Omental fat pad (tissue), 3 donors: ENCODE measurements at regions not wholly inside any gene's neighbourhood (a gene's known extent, or its start where the extent isn't known, plus 50 kb on each side); places are given as distances from the start of the nearest gene placed in this dataset.

Experiments
- ATAC-seq: fragments of 150-250 bp; one replicate; pipeline ENCODE4 v1.9.1; 2016; ENCODE audit warnings: mild to moderate bottlenecking, moderate library complexity; ENCODE audit not compliant: low FRiP score
- DNase-seq: peaks from one replicate; pipeline ENCODE4 v3.0.0-alpha.2; 2019; ENCODE audit warnings: low spot score
- TF ChIP-seq, protein P1 (sequence below), 3 donors: fragments of 450-650 bp; IDR thresholded peaks; one replicate each; pipeline ENCODE4 v1.5.1; 2016 to 2017; ENCODE audit warnings: antibody characterized with exemption in 3 of 3, mild to moderate bottlenecking in 3 of 3, moderate library complexity in 2 of 3

DNA sequence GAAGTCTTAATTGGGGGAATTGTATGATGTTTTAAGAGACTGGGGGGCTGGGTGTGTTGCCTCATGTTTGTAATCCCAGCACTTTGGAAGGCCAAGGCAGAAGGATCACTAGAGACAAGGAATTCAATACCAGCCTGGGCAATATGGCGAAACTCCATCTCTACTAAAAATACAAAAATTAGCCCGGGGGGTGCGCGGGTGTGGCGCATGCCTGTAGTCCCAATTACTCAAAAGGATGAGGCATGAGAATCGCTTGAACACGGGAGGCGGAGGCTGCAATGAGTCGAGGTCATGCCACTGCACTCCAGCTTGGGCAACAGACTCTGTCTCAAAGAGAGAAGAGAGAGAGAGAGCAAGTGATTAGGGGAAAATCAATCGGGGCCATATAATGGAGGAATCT is 600.5 kb downstream of the SLC16A7 start:
- TF ChIP-seq, protein P1, sequence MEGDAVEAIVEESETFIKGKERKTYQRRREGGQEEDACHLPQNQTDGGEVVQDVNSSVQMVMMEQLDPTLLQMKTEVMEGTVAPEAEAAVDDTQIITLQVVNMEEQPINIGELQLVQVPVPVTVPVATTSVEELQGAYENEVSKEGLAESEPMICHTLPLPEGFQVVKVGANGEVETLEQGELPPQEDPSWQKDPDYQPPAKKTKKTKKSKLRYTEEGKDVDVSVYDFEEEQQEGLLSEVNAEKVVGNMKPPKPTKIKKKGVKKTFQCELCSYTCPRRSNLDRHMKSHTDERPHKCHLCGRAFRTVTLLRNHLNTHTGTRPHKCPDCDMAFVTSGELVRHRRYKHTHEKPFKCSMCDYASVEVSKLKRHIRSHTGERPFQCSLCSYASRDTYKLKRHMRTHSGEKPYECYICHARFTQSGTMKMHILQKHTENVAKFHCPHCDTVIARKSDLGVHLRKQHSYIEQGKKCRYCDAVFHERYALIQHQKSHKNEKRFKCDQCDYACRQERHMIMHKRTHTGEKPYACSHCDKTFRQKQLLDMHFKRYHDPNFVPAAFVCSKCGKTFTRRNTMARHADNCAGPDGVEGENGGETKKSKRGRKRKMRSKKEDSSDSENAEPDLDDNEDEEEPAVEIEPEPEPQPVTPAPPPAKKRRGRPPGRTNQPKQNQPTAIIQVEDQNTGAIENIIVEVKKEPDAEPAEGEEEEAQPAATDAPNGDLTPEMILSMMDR (IDR thresholded peaks at IDR 0.05), result no peak
- ATAC-seq (no peak), DNase-seq (no peak)

DNA sequence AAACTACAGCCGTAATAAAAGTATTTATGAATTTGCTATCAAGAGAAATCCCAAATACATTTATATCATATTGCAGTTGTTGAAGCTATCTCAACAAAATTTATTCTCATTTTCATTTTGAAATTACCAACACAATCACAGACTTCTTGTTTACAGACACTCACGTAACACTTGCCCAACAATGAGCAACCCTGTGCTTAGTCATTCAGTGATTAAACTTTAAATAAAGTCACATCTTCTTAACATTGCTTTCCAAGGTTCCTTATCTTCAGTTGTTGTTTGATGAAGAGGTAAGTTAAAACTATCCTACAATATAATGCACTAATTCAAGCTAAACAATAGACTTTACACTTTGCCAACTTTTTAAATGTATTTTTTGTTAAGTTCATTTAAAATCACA is 601.8 kb downstream of the SLC16A7 start:
- DNase-seq, result no peak
- TF ChIP-seq, protein P1 (IDR thresholded peaks at IDR 0.05), result no peak
- ATAC-seq, result no peak

DNA sequence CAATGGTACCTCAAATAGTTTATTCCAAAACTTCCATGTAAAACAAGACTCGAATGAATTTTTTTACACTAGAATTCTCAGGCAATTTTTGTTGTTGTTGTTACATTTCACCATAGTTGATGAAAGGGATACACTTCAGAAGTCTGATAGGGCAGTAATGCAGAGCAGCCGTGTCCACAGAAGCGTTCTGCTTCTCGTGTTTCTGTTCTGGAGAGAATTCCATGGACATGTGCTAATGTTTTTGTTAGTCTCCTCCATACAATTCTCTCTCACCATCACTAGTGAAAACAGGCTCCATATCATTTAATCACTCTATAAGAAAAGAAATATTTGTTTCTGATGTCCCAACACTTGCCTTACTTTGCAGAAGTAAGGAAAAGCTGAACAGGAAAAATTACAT is 606.1 kb downstream of the SLC16A7 start:
- DNase-seq, result no peak
- TF ChIP-seq, protein P1 (IDR thresholded peaks at IDR 0.05), result no peak
- ATAC-seq, result no peak

DNA sequence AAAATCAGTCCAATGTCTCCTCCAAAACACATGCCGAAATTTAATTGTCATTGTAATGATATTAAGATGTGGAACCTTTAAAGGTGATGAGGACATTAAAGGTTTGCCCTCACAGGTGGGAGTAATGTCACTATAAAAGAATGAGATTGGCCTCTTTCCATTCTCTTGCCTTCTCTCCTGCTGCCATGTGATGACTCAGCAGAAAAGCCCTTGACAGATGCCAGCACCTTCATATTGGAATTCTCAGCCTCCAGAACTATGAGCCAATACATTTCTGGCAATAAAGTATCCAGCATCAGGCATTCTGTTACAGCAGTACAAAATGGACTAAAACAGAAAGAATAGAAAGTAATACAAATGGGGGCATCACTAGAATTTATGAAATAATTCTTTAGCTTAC is 609.7 kb downstream of the SLC16A7 start:
- TF ChIP-seq, protein P1 (IDR thresholded peaks at IDR 0.05), result no peak
- ATAC-seq (no peak), DNase-seq (no peak)

DNA sequence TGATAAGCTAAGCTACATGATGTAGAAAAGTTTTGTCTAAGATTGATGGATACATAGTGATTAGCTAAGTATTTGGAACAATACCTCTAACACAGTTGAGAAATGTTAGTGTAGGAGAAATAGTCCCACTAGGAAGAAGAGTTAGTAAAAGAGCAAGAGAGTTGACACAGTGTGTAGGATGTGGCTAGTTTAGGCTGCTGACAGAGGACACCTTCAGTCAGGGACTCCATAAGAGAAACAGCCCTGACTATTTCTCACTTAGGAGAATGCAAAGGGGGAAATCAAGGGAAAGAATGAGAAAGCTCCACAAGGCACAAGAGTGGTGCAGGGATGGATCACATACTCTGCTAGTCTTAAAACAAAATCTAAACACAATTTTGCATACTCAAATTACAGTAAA is 613.7 kb downstream of the SLC16A7 start:
- no peak for ATAC-seq

DNA sequence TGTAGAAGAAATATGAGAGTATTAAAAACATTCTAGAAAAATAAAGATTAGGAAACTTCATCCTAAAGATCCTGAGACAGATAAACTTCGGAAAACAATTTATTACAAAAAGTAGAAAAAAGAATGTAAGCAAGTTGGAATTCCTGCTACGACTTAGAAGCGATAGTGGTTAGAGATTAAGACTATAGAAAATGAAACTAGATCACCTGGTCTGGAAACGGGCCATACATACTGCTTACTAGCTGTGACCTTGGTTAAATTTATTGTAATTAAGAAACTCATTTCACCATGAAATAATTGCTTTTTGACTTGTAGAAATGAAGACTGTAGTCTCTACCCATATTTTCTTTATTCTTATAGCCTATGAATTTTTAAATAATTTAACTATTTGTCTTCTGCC is 614.1 kb downstream of the SLC16A7 start:
- ATAC-seq (no peak), DNase-seq (no peak)
- TF ChIP-seq, protein P1 (IDR thresholded peaks at IDR 0.05), result no peak

More for the DNA sequence above, 613.7 kb downstream of the SLC16A7 start:
- no peak for DNase-seq
- TF ChIP-seq, protein P1 (IDR thresholded peaks at IDR 0.05), result no peak

DNA sequence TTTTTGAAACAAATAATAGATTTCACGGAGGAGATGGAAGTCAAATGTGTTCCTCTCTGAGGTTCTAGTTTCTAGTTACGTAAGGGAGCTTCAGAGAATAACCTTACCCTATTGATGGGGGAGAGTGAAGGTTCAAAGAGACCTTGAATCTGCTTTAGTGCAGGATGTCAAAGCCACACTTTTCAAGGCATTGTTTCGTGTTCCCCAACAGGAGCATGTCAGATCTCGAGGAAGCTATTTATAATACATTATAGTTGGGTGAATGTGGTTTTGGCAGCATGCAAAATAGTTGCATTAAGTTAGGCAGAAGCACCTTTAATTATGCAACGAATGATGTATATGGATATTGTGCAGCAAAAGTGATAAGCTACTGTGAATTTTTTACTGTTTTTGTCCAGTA is 614.9 kb downstream of the SLC16A7 start:
- DNase-seq (no peak), ATAC-seq (no peak)
- TF ChIP-seq, protein P1 (IDR thresholded peaks at IDR 0.05), result no peak
